Astrocyte (in vitro differentiated cells and primary cell): ENCODE measurements at regions not wholly inside any gene's neighbourhood (a gene's known extent, or its start where the extent isn't known, plus 50 kb on each side); places are given as distances from the start of the nearest gene placed in this dataset.

Experiments
- EZH2 ChIP-seq: IDR thresholded peaks from 2 replicates; pipeline ENCODE4 v1.6.1; 2012; ENCODE audit warnings: mild to moderate bottlenecking, low read length, inconsistent platforms; ENCODE audit not compliant: insufficient read depth
- TF ChIP-seq, protein P1 (sequence below): IDR thresholded peaks from 2 replicates; pipeline ENCODE4 v1.5.1; 2011; ENCODE audit warnings: low read depth, mild to moderate bottlenecking, inconsistent platforms, low read length, moderate library complexity; ENCODE audit not compliant: insufficient read depth

DNA sequence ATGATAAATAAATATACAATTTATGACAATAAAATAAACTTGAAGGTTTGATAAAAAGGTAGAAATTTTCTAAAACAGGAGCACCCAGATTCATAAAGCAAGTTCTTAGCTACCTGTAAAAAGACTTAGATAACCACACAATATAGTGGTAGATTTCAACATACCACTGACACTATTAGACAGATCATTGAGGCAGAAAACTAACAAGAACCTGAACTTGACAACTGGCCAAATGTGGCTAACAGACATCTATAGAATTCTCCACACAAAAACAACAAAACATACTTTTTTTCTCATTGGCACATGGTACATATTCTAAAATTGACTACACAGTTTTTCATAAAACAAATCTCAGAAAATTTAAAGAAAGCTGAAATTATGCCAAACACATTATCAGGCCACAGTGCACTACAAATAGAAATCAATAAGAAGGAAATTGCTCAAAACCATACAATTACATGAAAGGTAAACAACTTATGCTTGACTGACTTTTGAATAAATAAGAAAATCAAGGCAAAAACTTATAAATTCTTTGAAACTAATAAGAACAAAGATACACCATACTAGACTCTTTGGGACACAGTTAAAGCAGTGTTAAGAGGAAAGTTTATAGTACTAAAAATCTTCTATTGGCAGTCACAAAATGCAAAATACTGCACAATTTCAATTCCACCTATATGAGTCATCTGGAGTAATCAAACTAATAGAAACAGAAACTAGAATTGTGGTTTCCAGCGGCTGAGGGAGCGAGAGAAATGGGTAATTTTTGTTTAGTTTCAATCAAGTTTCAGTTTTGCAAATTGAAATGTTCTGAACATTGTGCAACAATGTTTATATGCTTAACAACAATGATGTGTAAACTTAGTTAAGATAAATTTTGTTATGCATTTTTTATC is 925.6 kb downstream of the SH3BGRL start:
- TF ChIP-seq, protein P1, sequence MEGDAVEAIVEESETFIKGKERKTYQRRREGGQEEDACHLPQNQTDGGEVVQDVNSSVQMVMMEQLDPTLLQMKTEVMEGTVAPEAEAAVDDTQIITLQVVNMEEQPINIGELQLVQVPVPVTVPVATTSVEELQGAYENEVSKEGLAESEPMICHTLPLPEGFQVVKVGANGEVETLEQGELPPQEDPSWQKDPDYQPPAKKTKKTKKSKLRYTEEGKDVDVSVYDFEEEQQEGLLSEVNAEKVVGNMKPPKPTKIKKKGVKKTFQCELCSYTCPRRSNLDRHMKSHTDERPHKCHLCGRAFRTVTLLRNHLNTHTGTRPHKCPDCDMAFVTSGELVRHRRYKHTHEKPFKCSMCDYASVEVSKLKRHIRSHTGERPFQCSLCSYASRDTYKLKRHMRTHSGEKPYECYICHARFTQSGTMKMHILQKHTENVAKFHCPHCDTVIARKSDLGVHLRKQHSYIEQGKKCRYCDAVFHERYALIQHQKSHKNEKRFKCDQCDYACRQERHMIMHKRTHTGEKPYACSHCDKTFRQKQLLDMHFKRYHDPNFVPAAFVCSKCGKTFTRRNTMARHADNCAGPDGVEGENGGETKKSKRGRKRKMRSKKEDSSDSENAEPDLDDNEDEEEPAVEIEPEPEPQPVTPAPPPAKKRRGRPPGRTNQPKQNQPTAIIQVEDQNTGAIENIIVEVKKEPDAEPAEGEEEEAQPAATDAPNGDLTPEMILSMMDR, result no peak
- no peak for TF ChIP-seq EZH2
